Pancreas (tissue), 10 donors: ENCODE measurements at regions not wholly inside any gene's neighbourhood (a gene's known extent, or its start where the extent isn't known, plus 50 kb on each side); places are given as distances from the start of the nearest gene placed in this dataset.
"Not testable (repeated sequence)": the region's sequence is repeated elsewhere in the genome, so short reads cannot be mapped to it uniquely, and the experiment has no call there.

Source experiments
- ATAC-seq, 4 donors: fragments of 200-7000 bp; cut with Tn5 transposase; one replicate each; pipeline versions ENCODE4 v1.8.0 to v1.9.1; 2020; ENCODE audit warnings: mild to moderate bottlenecking in 4 of 4, moderate library complexity in 4 of 4
- DNase-seq, 6 donors: peaks; one replicate each; pipeline ENCODE4 v3.0.0-alpha.2; 2020
- FAIRE-seq: peaks from 2 replicates; lab custom pipeline; 2012; peaks lifted over from hg19 to GRCh38; lab: Jason Lieb, UNC
- H3K27ac ChIP-seq, 4 donors: fragments of 200-600 bp; sonication (generic); 1 replicate in 3 of 4; 2 replicates in 1 of 4; pipeline versions ENCODE4 v1.5.0 to v1.8.0; 2020
- H3K27me3 ChIP-seq, 4 donors: fragments of 200-600 bp; one replicate each; pipeline ENCODE4 v1.8.0; 2021
- H3K36me3 ChIP-seq, 3 donors: fragments of 200-600 bp; sonication (generic) in 1 of 3; one replicate each; pipeline versions ENCODE4 v1.5.0 to v1.8.0; 2020 to 2021
- H3K4me1 ChIP-seq, 3 donors: fragments of 200-600 bp; one replicate each; pipeline ENCODE4 v1.8.0; 2021
- H3K4me3 ChIP-seq, 4 donors: fragments of 200-600 bp; sonication (generic) in 2 of 4; one replicate each; pipeline versions ENCODE4 v1.5.0 to v1.8.0; 2020 to 2021
- H3K9me3 ChIP-seq, 4 donors: fragments of 200-600 bp; one replicate each; pipeline ENCODE4 v1.8.0; 2021
- WGBS, 2 donors: extraction: QIAGEN DNeasy Blood & Tissue Kit; methylation state at CpG; one replicate each; pipeline ENCODE4 v1.1.7; 2013; 5-methylcytosine and 5-hydroxymethylcytosine counted together
- intact Hi-C, 3 donors: fragments of 100-400 bp; cut with DNase I; formaldehyde crosslinking; loops; one replicate each; pipeline versions ENCODE4 v1.11.1 to v1.14.2; 2022
- TF ChIP-seq, protein P1 (sequence below), 4 donors: fragments of 200-600 bp; sonication (generic) in 3 of 4; IDR thresholded peaks; one replicate each; pipeline versions ENCODE4 v1.5.0 to v1.8.0; 2021; ENCODE audit warnings: antibody characterized with exemption in 4 of 4
- donor health status: healthy with polysubstance abuse.
- donor health status: DM: no; HTN: no; CAD: no; lungs with moderate emphysema.
- donor health status: DM: no; HTN: no; CAD: no.
- donor health status: control.
- donor health status: control.
- donor health status: Bipolar disorder and iron deficiency.
- donor health status: DM: yes; HTN: yes; CAD: no.
- donor health status: DM: no; HTN: no; CAD: no.
- donor health status: DM: no; HTN: no; CAD: no.
- donor health status: DM: yes; HTN: yes; CAD: no.

DNA sequence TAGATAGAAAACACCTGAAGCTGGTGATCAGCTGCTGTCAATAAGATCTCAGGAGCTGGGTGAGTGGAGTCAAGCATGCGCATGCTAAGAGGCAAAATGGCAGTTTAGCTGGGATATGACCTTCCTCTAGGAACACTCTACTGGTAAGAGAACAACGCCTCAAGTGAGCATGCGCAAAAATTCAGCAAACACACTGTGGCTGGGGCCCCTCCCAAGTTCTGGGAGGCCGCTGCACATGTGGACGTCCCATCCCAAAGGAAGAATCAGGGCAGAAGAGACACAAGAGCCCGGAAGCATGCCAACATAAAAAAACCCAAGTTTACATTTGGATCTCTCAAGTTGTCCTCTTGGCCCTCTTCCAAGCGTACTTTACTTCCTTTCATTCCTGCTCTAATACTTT is 126.3 kb upstream of the F3 start:
- H3K27ac ChIP-seq: no peak overlapping the region
- DNase-seq: no peak
- intact Hi-C loops: no loop called here
- H3K9me3 ChIP-seq: no peaks in the 10 kb centered on the region
- TF ChIP-seq, protein P1, sequence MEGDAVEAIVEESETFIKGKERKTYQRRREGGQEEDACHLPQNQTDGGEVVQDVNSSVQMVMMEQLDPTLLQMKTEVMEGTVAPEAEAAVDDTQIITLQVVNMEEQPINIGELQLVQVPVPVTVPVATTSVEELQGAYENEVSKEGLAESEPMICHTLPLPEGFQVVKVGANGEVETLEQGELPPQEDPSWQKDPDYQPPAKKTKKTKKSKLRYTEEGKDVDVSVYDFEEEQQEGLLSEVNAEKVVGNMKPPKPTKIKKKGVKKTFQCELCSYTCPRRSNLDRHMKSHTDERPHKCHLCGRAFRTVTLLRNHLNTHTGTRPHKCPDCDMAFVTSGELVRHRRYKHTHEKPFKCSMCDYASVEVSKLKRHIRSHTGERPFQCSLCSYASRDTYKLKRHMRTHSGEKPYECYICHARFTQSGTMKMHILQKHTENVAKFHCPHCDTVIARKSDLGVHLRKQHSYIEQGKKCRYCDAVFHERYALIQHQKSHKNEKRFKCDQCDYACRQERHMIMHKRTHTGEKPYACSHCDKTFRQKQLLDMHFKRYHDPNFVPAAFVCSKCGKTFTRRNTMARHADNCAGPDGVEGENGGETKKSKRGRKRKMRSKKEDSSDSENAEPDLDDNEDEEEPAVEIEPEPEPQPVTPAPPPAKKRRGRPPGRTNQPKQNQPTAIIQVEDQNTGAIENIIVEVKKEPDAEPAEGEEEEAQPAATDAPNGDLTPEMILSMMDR (IDR thresholded peaks at IDR 0.05): no peak
- WGBS, 2 donors: 84 to 88% methylated on average over 7 of the region's 7 CpGs
- ATAC-seq: no peak
- H3K4me1 ChIP-seq: peaks cover 0 to 2% (median 0%) of the 10 kb centered on the region in 3 donors
- no peak overlapping the region for H3K4me3 ChIP-seq
- FAIRE-seq: no peak
- no peaks in the 10 kb centered on the region for H3K36me3 ChIP-seq
- H3K27me3 ChIP-seq: no peaks in the 10 kb centered on the region

DNA sequence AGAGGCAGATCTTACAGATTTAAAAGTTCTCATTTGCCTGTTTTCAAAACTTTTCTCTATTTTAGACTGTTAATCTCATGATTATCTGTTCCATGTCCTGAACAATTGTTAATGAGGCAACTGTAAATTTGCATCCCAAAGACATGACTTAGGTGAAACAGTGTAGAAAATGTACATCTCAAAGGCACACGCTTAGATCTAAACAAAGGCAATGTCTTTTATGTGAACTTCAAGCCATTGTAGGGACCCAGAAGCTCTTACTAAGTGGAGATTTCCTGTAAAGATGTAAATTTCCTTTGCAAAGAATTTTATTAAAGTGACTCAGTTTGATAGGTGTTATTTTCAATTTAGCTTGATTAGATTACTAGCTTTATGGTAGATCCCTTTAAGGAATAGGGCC is 125.2 kb upstream of the F3 start:
- 93 to 97% methylated on average over 1 of the region's 1 CpG for WGBS, 2 donors
- Histone ChIP-seq H3K4me1 (peaks cover 4 to 9% (median 9%) of the 10 kb centered on the region in 3 donors), H3K9me3 (no peaks in the 10 kb centered on the region), H3K27ac (no peak overlapping the region), H3K4me3 (no peak overlapping the region), H3K27me3 (no peaks in the 10 kb centered on the region), H3K36me3 (no peaks in the 10 kb centered on the region)
- no peak for FAIRE-seq
- DNase-seq: no peak
- intact Hi-C loops: no loop called here
- TF ChIP-seq, protein P1 (IDR thresholded peaks at IDR 0.05): no peak
- no peak for ATAC-seq

GRCh38 chr1:94661431-94661932 is 119.9 kb upstream of the F3 start:
- no peaks in the 10 kb centered on the region for H3K36me3 ChIP-seq
- FAIRE-seq: no peak
- no peaks in the 10 kb centered on the region for H3K9me3 ChIP-seq
- intact Hi-C loops: no loop called here
- H3K27me3 ChIP-seq: no peaks in the 10 kb centered on the region
- peak in 1 of 4 donors; percentile 22 for ATAC-seq
- H3K4me1 ChIP-seq: peaks cover 14 to 33% (median 31%) of the 10 kb centered on the region in 3 donors
- DNase-seq: no peak
- WGBS, 2 donors: 25 to 31% methylated on average over 2 of the region's 2 CpGs
- no peak overlapping the region for H3K4me3 ChIP-seq
- TF ChIP-seq, protein P1 (IDR thresholded peaks at IDR 0.05): no peak
- H3K27ac ChIP-seq: peak overlapping the region in 1 of 4 donors; percentile 44

GRCh38 chr1:94660994-94661393 is 119.4 kb upstream of the F3 start:
- TF ChIP-seq, protein P1 (IDR thresholded peaks at IDR 0.05): no peak

DNA sequence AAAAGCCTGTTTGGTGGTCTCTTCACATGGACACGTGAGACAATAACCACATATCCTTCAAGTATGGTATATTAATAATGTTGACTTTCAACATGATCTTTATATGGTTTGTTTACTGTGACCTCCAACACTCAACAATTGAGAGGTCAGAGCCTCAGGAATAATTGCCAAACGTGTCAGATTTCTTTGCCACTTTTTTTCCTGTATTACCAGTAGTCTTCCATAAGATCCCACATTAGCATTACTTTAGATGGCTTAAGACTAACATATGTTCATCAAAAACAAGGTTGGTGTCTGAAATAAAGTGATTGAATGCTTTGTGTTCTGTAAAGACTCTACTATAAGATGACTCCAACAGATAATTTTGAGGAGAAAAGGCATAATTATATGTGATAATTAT is 118.7 kb upstream of the F3 start:
- TF ChIP-seq, protein P1 (IDR thresholded peaks at IDR 0.05): no peak
- intact Hi-C loops: no loop called here
- Histone ChIP-seq H3K36me3 (no peaks in the 10 kb centered on the region), H3K4me1 (peaks cover 14 to 33% (median 31%) of the 10 kb centered on the region in 3 donors), H3K27ac (no peak overlapping the region), H3K4me3 (no peak overlapping the region), H3K9me3 (no peaks in the 10 kb centered on the region), H3K27me3 (no peaks in the 10 kb centered on the region)
- FAIRE-seq: no peak
- DNase-seq: no peak
- WGBS, 2 donors: 43 to 57% methylated on average over 2 of the region's 2 CpGs
- no peak for ATAC-seq

More at GRCh38 chr1:94660994-94661393, 119.4 kb upstream of the F3 start:
- Histone ChIP-seq H3K4me1 (peaks cover 14 to 33% (median 31%) of the 10 kb centered on the region in 3 donors), H3K9me3 (no peaks in the 10 kb centered on the region), H3K27ac (peak overlapping the region in 2 of 4 donors; percentile 17 to 44), H3K4me3 (no peak overlapping the region), H3K36me3 (no peaks in the 10 kb centered on the region), H3K27me3 (no peaks in the 10 kb centered on the region)
- DNase-seq (no peak), FAIRE-seq (no peak), ATAC-seq (peak in 1 of 4 donors; percentile 15)
- intact Hi-C loops: no loop called here

GRCh38 chr1:94659202-94659601 is 117.6 kb upstream of the F3 start:
- intact Hi-C loops, DNase-seq, H3K27ac ChIP-seq, H3K27me3 ChIP-seq, H3K36me3 ChIP-seq, H3K4me3 ChIP-seq, ATAC-seq, FAIRE-seq, H3K9me3 ChIP-seq: not testable (repeated sequence)
- H3K4me1 ChIP-seq: peaks cover 24 to 41% (median 40%) of the 10 kb centered on the region in 3 donors
- WGBS, 2 donors: 96 to 97% methylated on average over 1 of the region's 1 CpG
